HS-5 (cell line): ENCODE measurements at regions not wholly inside any gene's neighbourhood (a gene's known extent, or its start where the extent isn't known, plus 50 kb on each side); places are given as distances from the start of the nearest gene placed in this dataset.
A peak's percentile ranks its signal among the peaks of the same experiment; 100 is the strongest.

Experiments
- DNase-seq: peaks from one replicate; pipeline ENCODE4 v3.0.0-alpha.2; 2012; ENCODE audit warnings: low read depth

DNA sequence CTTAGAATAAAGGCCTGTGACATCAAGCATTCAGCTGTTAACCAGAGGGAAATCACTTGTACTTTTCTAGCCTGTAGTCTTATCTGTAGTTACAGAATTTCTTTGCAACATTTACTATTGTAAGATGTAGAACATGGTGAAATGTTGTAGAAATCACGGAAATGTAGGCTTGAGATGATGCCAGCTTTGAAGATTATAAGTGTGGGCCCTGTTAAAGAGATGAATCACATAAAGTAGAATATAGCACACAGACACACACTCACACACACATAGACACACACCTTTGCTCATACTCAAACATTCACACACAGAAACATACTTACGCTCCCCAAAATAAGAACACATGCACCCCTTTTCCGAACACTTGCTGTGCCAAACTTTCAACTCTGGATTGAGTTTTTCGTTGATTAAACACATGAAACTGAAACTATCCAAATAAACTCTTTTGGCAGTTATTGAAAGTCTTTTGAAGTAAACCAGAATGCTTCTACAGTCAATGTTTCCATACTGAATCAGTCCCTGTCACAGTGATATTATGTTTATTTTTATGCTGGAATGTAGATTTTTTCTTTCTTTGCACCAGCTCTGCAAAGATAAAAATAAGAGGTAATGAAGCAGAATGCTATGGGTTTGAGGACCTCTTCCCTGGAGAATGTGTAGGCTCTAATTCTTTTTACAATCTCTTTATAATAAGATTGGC, 230.3 kb upstream of the MEOX2 start:
- DNase-seq: no peak

DNA sequence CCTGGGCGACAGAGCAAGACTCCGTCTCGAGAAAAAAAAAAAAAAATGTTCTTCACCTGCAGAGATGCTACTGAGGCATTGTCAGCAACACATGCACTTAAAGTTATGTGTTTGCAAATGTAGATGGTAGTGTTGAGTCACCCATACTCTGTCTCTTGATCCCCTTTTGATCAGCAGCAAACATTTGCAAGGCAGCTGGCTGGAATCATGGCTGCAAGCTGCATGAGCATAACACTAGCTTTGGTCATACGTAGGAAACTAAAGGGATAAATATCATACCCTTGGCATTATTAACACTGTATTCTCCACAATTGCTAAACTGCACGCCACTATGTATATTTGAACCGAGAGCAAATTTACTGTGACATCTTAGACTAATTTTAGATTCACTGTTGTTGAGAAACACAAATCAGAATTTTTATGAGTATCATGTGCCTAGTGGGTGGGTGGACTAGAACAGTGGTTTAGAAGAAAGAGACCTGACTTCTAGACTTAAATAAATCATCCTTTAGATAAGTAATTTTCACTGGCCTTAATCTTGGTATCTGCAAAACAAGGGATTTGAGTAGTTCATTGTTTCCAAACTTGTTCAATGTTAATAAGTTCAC, 229.3 kb upstream of the MEOX2 start:
- DNase-seq: no peak

DNA sequence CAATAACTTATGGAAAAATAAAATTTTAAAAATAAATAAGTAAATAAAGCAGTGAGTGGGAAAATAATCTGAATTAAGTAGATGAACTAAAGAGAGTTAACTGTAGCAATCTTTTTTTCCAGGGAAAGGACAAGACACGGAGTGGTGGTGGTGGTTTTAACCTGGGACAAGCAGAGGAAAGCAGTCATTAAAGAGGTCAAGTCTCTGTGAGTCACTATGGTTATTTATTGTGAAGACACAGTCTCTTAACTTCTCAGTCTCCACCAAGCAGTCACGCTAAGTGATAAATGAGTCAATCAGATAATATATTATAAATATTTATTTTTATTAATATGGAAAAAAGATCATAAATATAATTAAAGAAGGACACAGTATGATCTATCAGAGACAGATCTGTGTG, 228.1 kb upstream of the MEOX2 start:
- DNase-seq: no peak

DNA sequence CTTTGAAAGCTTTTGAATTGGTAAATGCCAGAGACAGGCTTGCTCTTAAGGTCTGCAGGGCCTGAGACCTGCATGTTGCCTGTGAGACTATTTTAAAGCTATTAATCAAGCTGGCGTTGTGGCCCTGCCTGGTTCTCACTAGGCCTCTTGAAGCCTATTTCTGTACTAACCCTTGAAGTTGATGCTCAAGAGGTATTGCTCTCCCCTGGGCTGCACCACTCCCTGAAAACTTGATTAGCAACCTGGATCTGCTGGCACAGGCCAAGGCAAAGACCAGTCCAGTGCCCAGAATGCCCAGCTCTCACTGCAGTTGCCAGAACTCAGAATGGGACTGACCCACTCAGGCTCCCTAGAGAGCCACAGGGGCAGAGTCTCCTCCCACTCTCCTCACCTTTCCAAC, 220.0 kb upstream of the MEOX2 start:
- no peak for DNase-seq

DNA sequence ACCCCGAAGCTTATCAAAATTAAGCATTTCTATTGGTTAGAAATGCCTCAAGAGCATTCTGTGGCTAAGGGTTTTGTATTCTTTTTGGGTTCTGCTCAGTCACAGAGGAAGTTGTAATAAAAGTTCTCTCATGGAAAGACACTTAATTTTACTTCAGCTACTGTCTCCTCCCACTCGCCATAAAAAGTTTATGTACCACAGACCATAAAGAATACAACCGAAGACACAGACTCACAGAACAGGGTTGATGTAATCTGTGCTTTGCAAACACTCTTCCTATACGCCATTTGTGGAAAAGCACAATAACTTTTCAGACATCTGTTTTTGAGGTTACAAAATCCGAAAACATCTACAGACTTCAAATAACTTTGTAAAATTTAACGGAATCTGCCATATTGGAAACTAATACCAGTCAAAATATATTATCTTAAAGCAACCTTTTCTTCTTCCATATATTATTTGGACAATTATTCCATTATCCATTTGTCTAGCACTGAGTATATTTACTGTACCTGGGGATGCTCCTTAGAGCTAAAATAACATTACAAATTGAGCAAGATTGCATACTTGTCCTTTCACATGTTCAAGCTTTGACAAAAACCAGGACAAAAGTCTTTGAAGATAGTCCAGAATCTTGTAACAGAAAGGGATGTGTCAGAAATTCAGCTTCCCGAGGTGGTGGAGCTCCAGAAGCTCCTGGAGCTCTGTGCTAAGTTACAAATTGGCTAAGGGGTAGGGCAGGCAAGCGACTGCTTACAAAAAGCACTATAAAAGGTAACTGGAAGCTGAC, 219.0 kb upstream of the MEOX2 start:
- no peak for DNase-seq

DNA sequence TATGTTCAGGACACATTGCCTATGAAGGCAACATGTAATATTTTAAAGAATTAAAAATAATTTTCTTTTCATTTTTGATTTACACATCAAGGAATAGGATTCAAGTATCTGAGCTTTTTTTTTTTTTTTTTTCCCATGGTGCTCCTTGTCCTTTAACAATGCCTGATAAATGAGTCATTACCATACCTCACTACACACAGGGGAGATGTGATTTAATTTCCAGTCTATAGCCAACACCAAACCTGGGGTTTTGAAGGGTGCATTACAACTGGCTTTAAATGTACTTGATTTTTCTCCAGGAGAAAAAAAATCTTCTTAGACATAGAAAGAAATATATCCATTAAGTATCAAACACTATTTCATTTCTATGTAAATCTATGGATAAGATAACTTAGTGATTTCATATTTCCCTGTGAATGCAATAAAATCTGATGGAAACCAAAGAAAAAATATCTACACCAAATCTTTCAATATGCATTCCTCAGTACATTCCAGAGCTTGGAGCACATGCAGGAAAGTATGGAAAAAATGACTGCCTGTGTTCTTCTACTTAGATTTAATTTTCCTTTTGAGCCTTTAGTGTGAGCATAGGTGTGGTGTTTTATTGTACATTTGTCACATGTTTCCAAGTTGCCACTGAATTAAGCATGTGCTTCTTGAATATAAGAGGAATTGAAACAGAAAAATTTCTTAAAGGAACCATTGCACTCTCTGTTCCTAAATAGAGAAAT, 204.8 kb upstream of the MEOX2 start:
- DNase-seq: peak; percentile 31

DNA sequence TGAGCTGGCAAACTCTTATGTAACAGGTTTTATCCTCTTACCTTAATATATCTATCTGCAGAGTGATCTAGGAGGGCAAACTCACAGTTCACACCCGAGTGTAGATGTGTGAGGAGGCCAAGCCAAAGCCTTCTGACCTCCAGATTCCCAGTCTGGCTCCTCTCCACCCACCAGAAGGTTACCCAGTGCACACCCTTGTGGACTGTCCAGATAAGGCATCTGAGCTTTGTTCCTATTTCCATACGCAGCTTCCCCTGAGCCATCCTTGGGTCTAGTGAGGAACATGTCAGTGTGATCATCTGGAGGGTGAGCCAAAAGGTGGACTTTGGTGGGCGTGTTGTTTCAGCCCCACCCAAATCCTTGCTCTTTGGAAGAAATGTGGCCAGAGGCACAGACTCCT, 203.0 kb upstream of the MEOX2 start:
- no peak for DNase-seq

DNA sequence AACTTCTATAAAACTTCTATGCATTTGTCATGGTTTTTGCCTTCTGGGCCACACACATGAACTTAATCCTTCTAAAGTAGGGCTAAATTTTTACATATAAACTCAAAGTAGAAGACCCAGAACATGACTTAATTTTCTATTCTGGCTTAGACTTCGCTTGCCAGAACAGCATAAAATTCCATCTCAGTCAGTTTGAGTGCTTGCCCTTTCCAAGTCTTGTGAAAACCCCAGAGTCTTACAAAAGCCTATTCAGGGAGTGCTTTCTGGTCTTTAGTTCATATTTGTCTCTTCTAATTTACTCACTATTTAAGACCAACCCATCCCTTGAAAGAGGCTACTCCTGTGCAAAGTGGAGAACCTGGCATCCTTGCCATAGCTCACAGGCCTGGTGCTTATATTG, 201.6 kb upstream of the MEOX2 start:
- DNase-seq: no peak

DNA sequence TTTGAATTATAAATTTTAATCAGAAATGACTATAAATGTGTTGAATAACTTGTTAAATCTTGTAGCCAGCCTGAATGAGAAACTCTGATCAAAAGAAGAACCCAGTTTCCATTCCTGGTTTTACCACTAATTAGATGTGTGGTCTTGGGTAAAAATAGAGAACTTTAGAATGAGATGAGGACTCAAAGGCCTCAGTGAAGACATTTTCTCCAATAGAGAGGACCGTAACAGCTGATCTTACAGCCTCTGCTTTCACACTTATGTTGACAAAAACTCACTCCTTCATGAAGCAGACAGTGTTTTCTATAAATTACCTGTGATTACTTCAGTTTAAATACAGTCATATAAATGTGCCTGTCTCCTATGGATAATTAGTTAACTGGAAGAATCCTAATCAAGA, 200.1 kb upstream of the MEOX2 start:
- no peak for DNase-seq

DNA sequence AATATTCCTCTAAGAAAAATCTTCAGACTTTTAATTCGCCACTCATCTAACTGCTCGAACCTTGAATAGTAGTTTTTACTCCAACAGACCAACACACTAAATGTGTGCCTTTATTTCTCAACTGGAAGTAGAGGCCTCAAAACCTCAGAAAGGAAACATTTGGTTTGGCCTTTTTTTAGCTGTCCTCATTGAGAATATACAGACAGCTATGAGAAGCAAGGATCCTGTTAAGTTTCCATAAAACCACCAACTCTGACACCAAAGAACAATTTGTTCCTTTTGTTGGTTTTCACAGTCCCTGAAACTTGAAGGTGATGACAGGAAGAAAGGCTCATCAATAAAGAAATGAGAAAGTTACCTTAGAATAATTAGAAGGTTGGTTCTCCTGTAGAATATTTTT, 199.2 kb upstream of the MEOX2 start:
- DNase-seq: no peak

DNA sequence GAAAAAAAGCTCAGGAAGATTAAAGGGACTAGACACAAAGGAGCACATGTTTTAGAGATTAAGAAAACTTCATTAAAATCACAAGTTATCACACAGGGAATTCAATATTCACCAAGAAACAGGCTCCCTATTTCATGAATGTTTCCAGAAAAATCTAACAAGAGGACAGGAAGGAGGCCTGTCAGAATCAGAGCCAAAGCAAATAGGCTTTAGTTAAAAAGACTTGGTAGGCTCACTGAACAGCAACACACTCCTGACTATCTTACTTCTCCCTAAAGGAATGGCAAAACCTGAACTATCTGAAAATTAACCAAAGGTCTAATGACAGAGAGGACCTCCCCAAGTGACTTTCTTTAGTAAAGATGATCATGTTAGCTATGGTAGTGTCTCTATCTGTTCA, 188.3 kb upstream of the MEOX2 start:
- DNase-seq: no peak

DNA sequence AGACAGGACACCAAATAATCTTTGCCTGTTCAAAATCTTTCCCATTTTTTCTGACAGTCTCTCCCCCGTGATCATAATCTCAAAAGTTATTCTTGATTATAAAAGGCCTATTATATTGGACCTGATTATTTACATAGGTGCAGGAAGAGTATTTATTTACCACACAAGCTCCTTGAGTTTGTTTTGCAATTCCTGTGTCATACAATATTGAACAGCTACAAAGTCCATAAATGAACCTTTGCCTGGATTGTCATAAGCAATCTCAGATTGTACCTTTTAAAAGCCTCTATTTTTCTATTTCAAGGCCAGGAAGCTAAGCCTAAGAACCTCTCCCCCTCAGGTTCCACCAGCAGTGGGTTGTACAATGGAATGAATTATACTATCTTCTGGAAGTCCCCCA, 183.9 kb upstream of the MEOX2 start:
- no peak for DNase-seq

DNA sequence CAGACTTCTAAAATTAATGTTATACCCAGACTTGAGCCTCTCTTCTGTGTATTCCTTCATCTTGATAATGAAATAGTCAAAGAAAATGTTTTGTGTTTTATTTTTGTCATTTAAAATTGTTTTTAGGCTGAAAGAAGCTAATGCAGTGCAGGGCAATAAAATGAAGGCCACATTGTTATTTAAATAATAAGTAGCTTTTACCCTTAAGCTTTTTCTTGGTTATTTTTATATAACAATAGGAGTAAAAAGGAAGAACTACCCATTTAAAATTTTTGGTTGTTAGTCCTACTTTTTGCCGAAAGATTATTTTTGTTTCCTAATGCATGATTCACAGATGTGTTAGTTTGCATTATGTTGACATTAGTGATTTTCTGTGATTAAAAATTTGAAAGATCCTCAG, 181.0 kb upstream of the MEOX2 start:
- no peak for DNase-seq

DNA sequence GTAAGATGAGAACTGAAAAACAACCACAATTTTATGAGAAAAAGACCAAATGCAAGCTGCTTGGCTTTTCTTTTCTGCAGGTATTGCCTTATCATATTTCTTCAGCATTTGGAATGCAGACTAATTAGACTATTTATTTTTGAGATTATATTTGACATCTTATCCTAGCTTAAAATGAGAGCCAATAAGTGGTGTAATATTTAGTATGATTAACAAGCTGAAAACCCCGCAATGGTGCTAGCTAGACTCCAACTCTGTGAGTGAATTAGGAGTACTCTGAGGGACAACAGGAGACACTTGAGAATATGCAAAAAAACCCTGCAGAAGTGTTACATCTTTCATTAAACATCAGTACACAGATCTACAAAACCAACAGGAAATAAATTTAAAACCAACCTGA, 180.3 kb upstream of the MEOX2 start:
- DNase-seq: no peak

DNA sequence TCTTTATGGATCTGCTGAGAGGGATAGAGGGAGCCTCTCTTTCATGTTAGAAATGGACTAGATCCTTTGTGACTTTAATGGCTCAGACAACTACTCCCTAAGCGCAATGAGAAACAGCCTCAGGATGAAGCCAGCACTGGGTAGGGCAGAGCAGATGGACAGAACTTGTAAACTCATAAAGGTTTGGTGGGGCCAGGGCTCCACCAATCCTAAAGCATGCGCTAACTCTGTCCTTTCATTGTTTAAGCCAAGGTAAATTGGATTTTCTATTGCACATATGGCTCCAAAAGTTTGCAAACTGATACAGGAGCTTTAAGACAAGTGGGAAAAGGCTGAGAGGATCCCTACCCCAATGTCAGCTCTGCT, 178.1 kb upstream of the MEOX2 start:
- DNase-seq: no peak

DNA sequence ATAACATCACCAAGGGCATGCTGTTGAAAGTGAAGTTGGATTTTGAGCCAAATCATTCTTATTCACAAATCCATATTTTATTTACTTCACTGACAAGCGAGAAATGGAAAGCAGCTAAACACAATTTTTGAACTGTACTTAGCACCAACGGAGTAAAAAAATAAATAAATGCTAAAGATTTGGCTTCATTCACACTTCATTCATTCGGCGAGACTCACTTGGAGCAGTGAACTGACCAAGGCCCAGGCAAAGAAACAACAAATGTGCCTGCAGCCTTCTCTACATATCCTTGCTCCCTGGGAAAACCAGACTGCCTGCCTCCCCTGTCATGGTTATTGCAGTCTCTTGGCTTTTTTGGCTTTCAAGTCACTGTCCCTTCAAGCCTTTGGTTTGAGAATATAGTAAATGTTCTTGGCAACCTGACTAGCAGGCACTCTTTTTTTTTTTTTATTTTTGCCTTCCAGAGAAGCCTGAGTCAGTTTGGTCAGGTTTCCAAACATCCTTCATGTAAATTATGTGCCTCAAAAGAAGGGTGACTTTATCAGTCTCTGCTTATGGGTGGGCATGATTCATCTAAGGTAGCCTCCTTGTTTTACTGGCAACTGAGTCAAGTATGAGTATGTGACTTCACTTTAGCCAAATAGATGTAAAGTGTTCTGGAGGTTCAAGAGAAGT, 177.6 kb upstream of the MEOX2 start:
- DNase-seq: no peak

DNA sequence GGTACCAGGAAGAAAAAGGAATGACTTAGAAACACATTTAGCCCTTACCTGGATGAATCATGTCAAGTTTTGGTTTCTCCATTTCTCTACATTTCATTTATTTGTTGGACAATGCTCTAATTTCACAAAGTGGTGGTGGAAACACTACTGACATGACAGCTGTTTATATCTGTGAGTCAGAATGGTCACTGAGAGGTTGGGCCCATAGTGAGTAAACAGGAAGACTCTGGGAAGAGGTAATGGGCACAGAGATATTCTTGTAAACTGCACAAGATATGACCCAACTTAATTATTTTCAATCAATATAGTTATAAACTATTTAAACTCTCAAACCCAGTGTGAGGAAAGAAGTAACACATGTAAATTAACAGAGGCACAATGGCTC, 176.3 kb upstream of the MEOX2 start:
- DNase-seq: no peak

DNA sequence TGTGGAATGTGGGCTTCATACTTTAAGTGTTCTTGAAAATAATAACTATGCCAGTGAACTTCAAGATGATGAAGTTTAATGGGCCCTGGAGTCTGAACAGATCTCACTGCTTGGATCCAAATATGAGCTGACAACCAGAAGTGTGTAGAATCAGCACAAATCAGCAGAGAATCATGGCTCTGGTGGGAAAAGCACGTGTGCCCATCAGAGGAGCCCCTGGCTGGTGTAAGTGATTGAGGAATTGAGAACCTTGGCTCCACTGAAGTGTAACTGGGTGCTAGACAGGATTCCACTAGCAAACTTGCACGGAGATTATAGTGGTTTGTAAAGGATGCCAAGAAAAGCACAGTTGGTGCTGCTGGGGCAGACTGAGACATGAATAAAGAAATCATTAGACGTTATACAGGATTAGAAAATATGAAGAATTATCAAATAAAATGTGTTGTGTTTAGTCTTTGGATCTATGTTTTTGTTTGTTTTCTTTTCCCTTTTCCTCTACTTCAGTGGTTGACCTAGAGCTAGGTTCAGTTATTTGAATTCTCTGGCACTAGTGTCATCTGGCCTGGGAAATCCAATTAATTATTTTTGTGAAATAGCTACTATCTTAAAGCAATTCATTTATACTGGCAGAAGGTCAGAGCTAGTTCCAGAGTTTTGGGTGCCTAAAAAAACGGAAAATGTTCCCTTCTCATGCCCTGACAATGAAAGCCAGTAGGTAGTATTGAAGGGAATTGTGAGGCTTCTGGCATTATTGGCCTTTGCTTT, 175.7 kb upstream of the MEOX2 start:
- DNase-seq: no peak

DNA sequence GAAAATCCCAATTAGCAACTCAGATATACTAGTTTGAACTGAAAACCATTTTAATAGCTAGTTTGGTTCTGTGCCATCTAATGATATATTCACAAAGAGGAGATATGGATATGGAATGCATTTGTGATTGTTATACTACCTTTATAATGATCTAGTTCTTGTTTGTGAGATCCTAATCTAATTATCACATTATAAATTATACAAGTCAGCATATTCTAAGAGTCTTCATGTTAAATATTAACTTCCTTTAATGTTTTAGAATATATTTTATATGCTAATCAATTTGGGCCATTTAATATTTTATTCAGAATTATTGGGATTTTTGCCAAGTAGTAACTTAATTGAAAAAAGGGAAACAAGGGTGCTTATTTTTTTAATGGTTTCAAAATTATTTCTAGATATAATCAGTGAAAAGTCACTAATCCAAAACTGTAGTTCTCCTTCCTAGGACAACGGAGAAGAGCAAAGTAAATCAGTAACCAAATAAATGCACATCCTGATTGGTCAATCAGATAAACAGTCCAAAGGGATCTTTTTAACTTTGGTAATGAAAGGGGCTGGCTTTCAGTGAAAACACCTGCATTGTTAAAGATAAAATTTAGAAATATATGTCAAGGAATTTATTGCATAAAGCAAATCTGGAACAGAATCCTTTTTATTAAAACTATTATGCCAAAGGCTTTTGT, 173.9 kb upstream of the MEOX2 start:
- DNase-seq: no peak

DNA sequence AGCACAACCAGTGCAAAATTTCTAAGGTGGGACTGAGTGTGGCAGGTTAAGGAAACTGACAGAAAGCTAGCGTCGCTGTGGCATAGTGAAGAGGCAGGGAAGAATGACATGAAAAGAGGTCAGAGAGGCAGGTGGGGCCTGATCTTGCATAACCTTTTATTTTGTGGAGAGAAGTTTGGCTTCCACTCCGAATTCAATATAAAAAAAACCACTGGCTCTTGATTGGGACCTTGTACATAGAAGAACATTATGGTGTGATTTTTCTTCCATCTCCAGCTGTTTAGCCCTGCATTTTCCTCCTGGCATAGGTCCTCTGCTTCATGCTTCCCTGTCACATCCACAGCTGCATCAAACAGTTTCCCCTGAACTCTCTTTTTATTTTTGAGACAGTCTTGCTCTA, 170.5 kb upstream of the MEOX2 start:
- DNase-seq: no peak

DNA sequence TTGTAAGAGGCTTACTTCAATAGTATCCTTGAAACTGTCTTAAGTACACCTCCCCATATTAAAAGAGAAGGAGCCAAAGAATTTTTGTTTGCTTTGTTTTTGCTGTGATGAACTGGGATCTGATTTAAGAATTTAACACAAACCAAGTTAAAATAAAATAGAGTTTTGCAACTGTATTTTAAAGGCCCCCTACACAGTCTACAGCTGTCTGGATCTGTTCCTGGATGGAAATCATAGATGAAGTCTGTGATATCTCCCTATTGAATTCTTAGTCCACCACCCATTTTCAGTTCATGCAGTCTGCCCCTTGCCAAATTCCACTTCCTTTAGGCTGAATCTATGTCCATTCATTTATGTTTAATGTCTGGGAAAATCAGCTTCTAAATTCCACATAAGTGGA, 169.8 kb upstream of the MEOX2 start:
- no peak for DNase-seq
